Spleen (tissue), 11 donors: ENCODE measurements at regions not wholly inside any gene's neighbourhood (a gene's known extent, or its start where the extent isn't known, plus 50 kb on each side); places are given as distances from the start of the nearest gene placed in this dataset.
"Not testable (repeated sequence)": the region's sequence is repeated elsewhere in the genome, so short reads cannot be mapped to it uniquely, and the experiment has no call there.

Experiments used
- DNase-seq: peaks from one replicate; pipeline ENCODE4 v3.0.0-alpha.2; 2020
- H3K27ac ChIP-seq, 8 donors: fragments of 200-600 bp; sonication (generic) in 7 of 8; 1 replicate in 4 of 8; 2 replicates in 4 of 8; pipeline versions ENCODE4 v1.5.0 to v1.8.0; 2016 to 2021; ENCODE audit warnings: inconsistent platforms in 4 of 8, mild to moderate bottlenecking in 4 of 8, moderate library complexity in 1 of 8
- H3K27me3 ChIP-seq, 7 donors: fragments of 200-600 bp; sonication (generic) in 6 of 7; replicated peaks in 1 of 7; 1 replicate in 4 of 7; 2 replicates in 3 of 7; pipeline versions ENCODE4 v1.5.0 to v1.8.0; 2016 to 2021; ENCODE audit warnings: inconsistent platforms in 3 of 7, mild to moderate bottlenecking in 1 of 7
- H3K36me3 ChIP-seq, 6 donors: fragments of 200-600 bp; sonication (generic) in 5 of 6; 1 replicate in 4 of 6; 2 replicates in 2 of 6; pipeline versions ENCODE4 v1.5.0 to v1.8.0; 2016 to 2021; ENCODE audit warnings: inconsistent platforms in 2 of 6
- H3K4me1 ChIP-seq, 6 donors: fragments of 200-600 bp; sonication (generic) in 5 of 6; 1 replicate in 3 of 6; 2 replicates in 3 of 6; pipeline versions ENCODE4 v1.5.0 to v1.8.0; 2016 to 2021; ENCODE audit warnings: inconsistent platforms in 3 of 6
- H3K4me3 ChIP-seq, 8 donors: fragments of 200-600 bp; sonication (generic) in 7 of 8; 1 replicate in 4 of 8; 2 replicates in 4 of 8; pipeline versions ENCODE4 v1.5.0 to v1.8.0; 2016 to 2021; ENCODE audit warnings: inconsistent platforms in 4 of 8, mild to moderate bottlenecking in 4 of 8, moderate library complexity in 2 of 8
- H3K9me3 ChIP-seq, 8 donors: fragments of 200-600 bp; sonication (generic) in 7 of 8; 1 replicate in 4 of 8; 2 replicates in 4 of 8; pipeline versions ENCODE4 v1.5.0 to v1.8.0; 2016 to 2021; ENCODE audit warnings: inconsistent platforms in 4 of 8
- WGBS, 5 donors: extraction: QIAGEN DNeasy Blood & Tissue Kit in 3 of 5; methylation state at CpG; one replicate each; pipeline versions ENCODE4 v1.1.5 to v1.1.7; 2013 to 2018; 5-methylcytosine and 5-hydroxymethylcytosine counted together
- intact Hi-C: fragments of 100-400 bp; cut with DNase I; formaldehyde crosslinking; loops from one replicate; pipeline ENCODE4 v1.15.0; 2023; ENCODE audit warnings: low total_unique reads
- donor health status: healthy with polysubstance abuse.
- donor health status: DM: no; HTN: no; CAD: no; lungs with moderate emphysema.
- donor health status: DM: no; HTN: no; CAD: no.
- donor health status: Bipolar disorder and iron deficiency.
- donor health status: healthy.
- donor health status: DM: no; HTN: no; CAD: no.
- donor health status: DM: yes; HTN: yes; CAD: no.

GRCh38 chr16:29218171-29218570 is 188.3 kb downstream of the NPIPB11 start:
- 93 to 100% (median 95%) methylated on average over 3 to 12 of the region's 16 CpGs for WGBS, 5 donors
- H3K4me3 ChIP-seq, H3K27me3 ChIP-seq, intact Hi-C loops, H3K4me1 ChIP-seq, H3K27ac ChIP-seq, H3K9me3 ChIP-seq: not testable (repeated sequence)
- H3K36me3 ChIP-seq, result peaks cover 0 to 25% (median 0%) of the 10 kb centered on the region in 6 donors
- peak; percentile 27 for DNase-seq

GRCh38 chr16:29217752-29218126 is 188.8 kb downstream of the NPIPB11 start:
- WGBS, 5 donors, result 93 to 97% (median 94%) methylated on average over 12 to 14 of the region's 16 CpGs

GRCh38 chr16:29217104-29217751 is 189.3 kb downstream of the NPIPB11 start:
- H3K36me3 ChIP-seq, result peaks cover 0 to 35% (median 0%) of the 10 kb centered on the region in 6 donors
- H3K27ac ChIP-seq, H3K27me3 ChIP-seq, H3K9me3 ChIP-seq, H3K4me3 ChIP-seq, H3K4me1 ChIP-seq, intact Hi-C loops: not testable (repeated sequence)
- 90 to 96% (median 92%) methylated on average over 22 of the region's 22 CpGs for WGBS, 5 donors
- peak; percentile 51 for DNase-seq

More at GRCh38 chr16:29217752-29218126, 188.8 kb downstream of the NPIPB11 start:
- intact Hi-C loops, H3K27ac ChIP-seq, H3K4me3 ChIP-seq, H3K27me3 ChIP-seq, H3K9me3 ChIP-seq, H3K4me1 ChIP-seq: not testable (repeated sequence)
- peak; percentile 37 for DNase-seq
- peaks cover 0 to 30% (median 0%) of the 10 kb centered on the region in 6 donors for H3K36me3 ChIP-seq

- intact Hi-C loops, H3K4me1 ChIP-seq, H3K4me3 ChIP-seq, H3K27ac ChIP-seq, H3K27me3 ChIP-seq, H3K9me3 ChIP-seq: not testable (repeated sequence)
- peak; percentile 6 for DNase-seq
- peaks cover 0 to 37% (median 0%) of the 10 kb centered on the region in 6 donors for H3K36me3 ChIP-seq
- 65 to 81% (median 78%) methylated on average over 3 of the region's 3 CpGs for WGBS, 5 donors
These were observed 192.7 kb downstream of the NPIPB11 start for GRCh38 chr16:29213770-29214169.

GRCh38 chr16:29213251-29213650 is 193.3 kb downstream of the NPIPB11 start:
- H3K27ac ChIP-seq, intact Hi-C loops, H3K9me3 ChIP-seq, H3K4me3 ChIP-seq, H3K4me1 ChIP-seq, H3K27me3 ChIP-seq: not testable (repeated sequence)
- peaks cover 0 to 34% (median 0%) of the 10 kb centered on the region in 6 donors for H3K36me3 ChIP-seq
- peak; percentile 41 for DNase-seq
- 67 to 78% (median 76%) methylated on average over 5 to 6 of the region's 6 CpGs for WGBS, 5 donors

GRCh38 chr16:29212084-29213027 is 194.2 kb downstream of the NPIPB11 start:
- H3K4me1 ChIP-seq, intact Hi-C loops, H3K27me3 ChIP-seq, H3K4me3 ChIP-seq, H3K9me3 ChIP-seq, H3K27ac ChIP-seq: not testable (repeated sequence)
- DNase-seq, result peak; percentile 48
- 89 to 93% (median 92%) methylated on average over 21 of the region's 21 CpGs for WGBS, 5 donors
- H3K36me3 ChIP-seq, result peaks cover 0 to 30% (median 0%) of the 10 kb centered on the region in 6 donors

- H3K27ac ChIP-seq, H3K4me3 ChIP-seq, intact Hi-C loops, H3K4me1 ChIP-seq, H3K9me3 ChIP-seq, H3K27me3 ChIP-seq: not testable (repeated sequence)
- WGBS, 5 donors, result 88 to 97% (median 95%) methylated on average over 12 of the region's 12 CpGs
- DNase-seq, result peak; percentile 11
- peaks cover 0 to 28% (median 0%) of the 10 kb centered on the region in 6 donors for H3K36me3 ChIP-seq
These were observed 195.1 kb downstream of the NPIPB11 start for GRCh38 chr16:29211456-29211855.

- intact Hi-C loops, H3K27ac ChIP-seq, H3K4me3 ChIP-seq, H3K4me1 ChIP-seq, H3K27me3 ChIP-seq: not testable (repeated sequence)
- DNase-seq, result peak; percentile 37
- peaks cover 0 to 14% (median 6%) of the 10 kb centered on the region in 8 donors for H3K9me3 ChIP-seq
- WGBS, 5 donors, result 81 to 89% (median 84%) methylated on average over 17 to 21 of the region's 25 CpGs
- H3K36me3 ChIP-seq, result peaks cover 0 to 28% (median 0%) of the 10 kb centered on the region in 6 donors
These were observed 196.0 kb downstream of the NPIPB11 start for GRCh38 chr16:29210299-29211150.

GRCh38 chr16:29206120-29206519 is 200.4 kb downstream of the NPIPB11 start:
- H3K27ac ChIP-seq, H3K4me1 ChIP-seq, H3K4me3 ChIP-seq, H3K27me3 ChIP-seq, H3K36me3 ChIP-seq, intact Hi-C loops: not testable (repeated sequence)
- H3K9me3 ChIP-seq, result peaks cover 0 to 14% (median 6%) of the 10 kb centered on the region in 8 donors
- peak; percentile 17 for DNase-seq
- 74 to 89% (median 81%) methylated on average over 3 of the region's 3 CpGs for WGBS, 5 donors

GRCh38 chr16:29205151-29205550 is 201.4 kb downstream of the NPIPB11 start:
- H3K27me3 ChIP-seq, intact Hi-C loops: not testable (repeated sequence)
- WGBS, 5 donors, result 92 to 100% (median 98%) methylated on average over 2 of the region's 2 CpGs

More at GRCh38 chr16:29205151-29205550, 201.4 kb downstream of the NPIPB11 start:
- not testable (repeated sequence) for H3K4me3 ChIP-seq, H3K36me3 ChIP-seq, H3K27ac ChIP-seq, H3K4me1 ChIP-seq
- DNase-seq, result peak; percentile 9
- peaks cover 0 to 14% (median 6%) of the 10 kb centered on the region in 8 donors for H3K9me3 ChIP-seq
